Suprapubic skin (tissue), 4 donors: ENCODE measurements at regions not wholly inside any gene's neighbourhood (a gene's known extent, or its start where the extent isn't known, plus 50 kb on each side); places are given as distances from the start of the nearest gene placed in this dataset.

Experiments used
- DNase-seq, 2 donors: peaks; one replicate each; pipeline ENCODE4 v3.0.0-alpha.2; 2019; ENCODE audit warnings: low spot score in 2 of 2
- H3K27ac ChIP-seq: fragments of 200-600 bp; sonication (generic); one replicate; pipeline ENCODE4 v1.5.1; 2019
- H3K27me3 ChIP-seq: fragments of 200-600 bp; sonication (generic); one replicate; pipeline ENCODE4 v1.5.1; 2019
- H3K36me3 ChIP-seq: fragments of 200-600 bp; sonication (generic); one replicate; pipeline ENCODE4 v1.5.1; 2019
- H3K4me1 ChIP-seq: fragments of 200-600 bp; sonication (generic); one replicate; pipeline ENCODE4 v1.5.1; 2019
- H3K4me3 ChIP-seq: fragments of 200-600 bp; sonication (generic); one replicate; pipeline ENCODE4 v1.5.1; 2019; ENCODE audit warnings: mild to moderate bottlenecking
- H3K9me3 ChIP-seq: fragments of 200-600 bp; sonication (generic); one replicate; pipeline ENCODE4 v1.5.1; 2019
- EP300 ChIP-seq: sonication (generic); formaldehyde crosslinking; IDR thresholded peaks from one replicate; pipeline ENCODE4 v1.6.1; 2017; ENCODE audit warnings: antibody characterized with exemption
- POLR2A ChIP-seq, 2 donors: fragments of 450-650 bp; IDR thresholded peaks; one replicate each; pipeline ENCODE4 v1.6.1; 2017; ENCODE audit warnings: antibody characterized with exemption in 2 of 2, mild to moderate bottlenecking in 2 of 2, moderate library complexity in 2 of 2
- POLR2AphosphoS5 ChIP-seq, 3 donors: sonication (generic); formaldehyde crosslinking; IDR thresholded peaks; one replicate each; pipeline ENCODE4 v1.6.1; 2017; ENCODE audit warnings: antibody characterized with exemption in 3 of 3
- WGBS: methylation state at CpG from one replicate; pipeline ENCODE4 v1.1.5; 2018; 5-methylcytosine and 5-hydroxymethylcytosine counted together
- TF ChIP-seq, protein P1 (sequence below), 2 donors: fragments of 200-600 bp in 1 of 2; fragments of 450-650 bp in 1 of 2; sonication (generic) in 1 of 2; IDR thresholded peaks; one replicate each; pipeline ENCODE4 v1.5.1; 2016 to 2019; ENCODE audit warnings: antibody characterized with exemption in 2 of 2, mild to moderate bottlenecking in 1 of 2, moderate library complexity in 1 of 2

DNA sequence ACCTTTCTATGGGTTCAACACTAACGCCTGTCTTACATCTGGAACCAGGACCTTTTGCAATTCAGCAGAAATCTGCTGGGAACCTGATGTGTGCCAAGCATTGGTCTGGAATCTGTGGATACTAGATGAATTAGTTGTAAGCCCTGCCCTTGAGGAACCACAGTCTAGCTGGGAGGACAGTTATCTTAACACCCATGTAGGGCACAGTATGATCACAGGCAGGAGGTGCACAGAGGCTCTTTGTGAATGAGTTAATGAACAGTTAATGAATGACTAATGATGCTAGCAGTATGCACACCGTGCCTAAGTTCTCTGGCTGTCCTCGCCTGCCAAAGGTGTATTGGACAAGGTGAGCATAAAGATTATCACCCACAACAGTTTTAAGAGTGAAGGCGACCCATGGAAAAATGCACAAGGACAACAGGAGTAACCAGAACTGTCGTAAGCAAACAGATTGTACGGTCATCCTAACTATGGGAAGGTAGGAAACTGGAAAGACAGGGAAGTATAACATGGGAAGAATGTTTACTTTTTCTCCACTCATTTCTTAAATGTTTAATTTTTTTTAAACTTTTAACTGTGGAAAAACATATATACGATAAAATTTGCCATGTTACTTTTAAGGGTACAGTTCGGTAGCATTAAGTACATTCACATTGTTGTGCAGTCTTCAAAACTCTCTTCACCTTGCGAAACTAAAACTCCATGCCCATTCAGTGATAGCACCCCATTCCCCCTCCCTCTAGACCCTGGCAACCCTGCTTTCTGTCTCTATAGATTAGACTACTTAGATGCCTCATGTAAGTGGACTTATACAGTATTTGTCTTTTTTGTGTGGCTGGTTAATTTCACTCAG, 139.9 kb downstream of the CXCL12 start:
- TF ChIP-seq, protein P1, sequence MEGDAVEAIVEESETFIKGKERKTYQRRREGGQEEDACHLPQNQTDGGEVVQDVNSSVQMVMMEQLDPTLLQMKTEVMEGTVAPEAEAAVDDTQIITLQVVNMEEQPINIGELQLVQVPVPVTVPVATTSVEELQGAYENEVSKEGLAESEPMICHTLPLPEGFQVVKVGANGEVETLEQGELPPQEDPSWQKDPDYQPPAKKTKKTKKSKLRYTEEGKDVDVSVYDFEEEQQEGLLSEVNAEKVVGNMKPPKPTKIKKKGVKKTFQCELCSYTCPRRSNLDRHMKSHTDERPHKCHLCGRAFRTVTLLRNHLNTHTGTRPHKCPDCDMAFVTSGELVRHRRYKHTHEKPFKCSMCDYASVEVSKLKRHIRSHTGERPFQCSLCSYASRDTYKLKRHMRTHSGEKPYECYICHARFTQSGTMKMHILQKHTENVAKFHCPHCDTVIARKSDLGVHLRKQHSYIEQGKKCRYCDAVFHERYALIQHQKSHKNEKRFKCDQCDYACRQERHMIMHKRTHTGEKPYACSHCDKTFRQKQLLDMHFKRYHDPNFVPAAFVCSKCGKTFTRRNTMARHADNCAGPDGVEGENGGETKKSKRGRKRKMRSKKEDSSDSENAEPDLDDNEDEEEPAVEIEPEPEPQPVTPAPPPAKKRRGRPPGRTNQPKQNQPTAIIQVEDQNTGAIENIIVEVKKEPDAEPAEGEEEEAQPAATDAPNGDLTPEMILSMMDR (IDR thresholded peaks at IDR 0.05) = no peak
- TF ChIP-seq POLR2A (IDR thresholded peaks at IDR 0.05) (no peak), POLR2AphosphoS5 (IDR thresholded peaks at IDR 0.05) (no peak), EP300 (no peak)
- Histone ChIP-seq H3K9me3 (no peaks in the 10 kb centered on the region), H3K27me3 (no peaks in the 10 kb centered on the region), H3K4me3 (no peak overlapping the region), H3K36me3 (no peaks in the 10 kb centered on the region), H3K27ac (no peak overlapping the region), H3K4me1 (no peaks in the 10 kb centered on the region)
- DNase-seq = no peak
- WGBS = 87% methylated on average over 9 of the region's 9 CpGs

DNA sequence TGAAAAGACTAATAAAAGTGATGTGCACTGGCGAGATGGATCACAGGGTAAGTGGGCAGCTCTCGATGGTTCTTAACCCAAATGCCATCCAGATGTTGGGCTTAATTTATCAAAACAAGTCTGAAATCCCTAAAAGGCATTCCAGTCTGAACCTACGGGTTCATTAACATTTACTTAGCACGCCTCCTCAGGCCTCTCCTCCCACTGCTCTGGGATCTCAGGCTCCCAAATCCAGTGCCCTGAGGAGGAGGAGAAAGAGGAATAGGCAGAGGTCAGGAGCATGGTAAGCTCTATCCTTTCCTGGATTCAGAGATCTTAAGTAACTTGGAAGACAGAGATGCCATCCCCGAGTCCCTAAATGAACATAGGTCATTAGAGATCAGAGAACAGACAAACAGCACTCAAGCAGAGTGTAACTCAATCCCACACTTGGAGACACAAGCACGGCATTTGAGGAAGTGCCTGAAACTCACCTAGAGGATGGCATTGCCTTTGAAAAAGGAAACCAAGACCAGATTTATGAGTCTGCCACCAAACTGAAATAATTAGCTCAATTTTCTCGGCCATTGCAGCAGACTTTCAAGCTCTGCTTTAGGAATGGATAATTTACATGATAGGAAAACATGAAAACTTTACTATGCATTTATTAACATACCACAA, 140.9 kb downstream of the CXCL12 start:
- no peak for DNase-seq
- Histone ChIP-seq H3K9me3 (no peaks in the 10 kb centered on the region), H3K27me3 (no peaks in the 10 kb centered on the region), H3K4me1 (no peaks in the 10 kb centered on the region), H3K27ac (no peak overlapping the region), H3K36me3 (no peaks in the 10 kb centered on the region), H3K4me3 (no peak overlapping the region)
- no peak for TF ChIP-seq POLR2A (IDR thresholded peaks at IDR 0.05)
- TF ChIP-seq, protein P1 (IDR thresholded peaks at IDR 0.05) = no peak
- TF ChIP-seq POLR2AphosphoS5 (IDR thresholded peaks at IDR 0.05) = no peak
- TF ChIP-seq EP300 = no peak
- WGBS = 67% methylated on average over 7 of the region's 7 CpGs

DNA sequence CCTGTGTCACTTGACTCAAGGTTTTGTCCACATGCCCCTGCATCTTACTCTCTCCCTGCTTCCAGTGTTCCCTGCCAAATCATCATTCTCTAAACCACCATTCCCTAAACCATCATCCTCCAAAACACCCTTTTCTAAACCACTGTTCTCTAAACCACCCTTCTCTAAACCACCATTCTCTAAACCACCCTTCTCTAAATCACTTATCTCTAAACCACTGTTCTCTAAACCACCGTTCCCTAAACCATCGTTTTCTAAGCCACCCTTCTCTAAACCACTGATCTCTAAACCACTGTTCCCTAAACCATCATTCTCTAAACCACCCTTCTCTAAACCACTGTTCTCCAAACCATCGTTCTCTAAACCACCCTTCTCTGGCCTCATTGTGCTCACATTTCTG, 142.1 kb downstream of the CXCL12 start:
- 68% methylated on average over 3 of the region's 3 CpGs for WGBS
- Histone ChIP-seq H3K4me3 (no peak overlapping the region), H3K4me1 (no peaks in the 10 kb centered on the region)

DNA sequence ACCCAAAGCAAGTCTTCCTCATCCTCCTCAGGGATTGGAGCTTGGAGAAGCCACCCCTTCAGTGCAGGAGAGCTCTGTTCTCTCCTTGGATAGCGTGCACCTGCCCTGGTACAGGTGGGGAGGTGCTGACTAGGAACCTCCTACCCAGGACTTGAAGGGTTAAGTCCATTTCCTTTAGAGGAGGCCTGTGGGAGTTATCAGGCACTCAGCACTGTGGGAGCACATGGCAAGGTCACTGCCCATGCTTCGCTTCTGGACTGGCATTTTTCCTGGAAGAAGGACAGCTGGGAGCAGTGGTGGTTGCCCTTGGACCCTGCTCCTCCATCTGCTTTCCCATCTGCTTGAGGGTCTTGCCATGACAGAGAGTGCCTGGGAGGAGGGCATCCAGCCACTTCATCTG, 142.8 kb downstream of the CXCL12 start:
- H3K27ac ChIP-seq = no peak overlapping the region
- H3K36me3 ChIP-seq = no peaks in the 10 kb centered on the region
- TF ChIP-seq EP300 = no peak
- TF ChIP-seq POLR2AphosphoS5 (IDR thresholded peaks at IDR 0.05) = no peak
- TF ChIP-seq, protein P1 (IDR thresholded peaks at IDR 0.05) = no peak
- TF ChIP-seq POLR2A (IDR thresholded peaks at IDR 0.05) = no peak
- no peak for DNase-seq
- H3K27me3 ChIP-seq = no peaks in the 10 kb centered on the region
- no peak overlapping the region for H3K4me3 ChIP-seq
- no peaks in the 10 kb centered on the region for H3K4me1 ChIP-seq
- H3K9me3 ChIP-seq = no peaks in the 10 kb centered on the region
- 95% methylated on average over 2 of the region's 2 CpGs for WGBS

More for the DNA sequence above, 142.1 kb downstream of the CXCL12 start:
- Histone ChIP-seq H3K36me3 (no peaks in the 10 kb centered on the region), H3K27ac (no peak overlapping the region), H3K27me3 (no peaks in the 10 kb centered on the region), H3K9me3 (no peaks in the 10 kb centered on the region)
- TF ChIP-seq POLR2A (IDR thresholded peaks at IDR 0.05) (no peak), POLR2AphosphoS5 (IDR thresholded peaks at IDR 0.05) (no peak), EP300 (no peak)
- TF ChIP-seq, protein P1 (IDR thresholded peaks at IDR 0.05) = no peak
- no peak for DNase-seq

DNA sequence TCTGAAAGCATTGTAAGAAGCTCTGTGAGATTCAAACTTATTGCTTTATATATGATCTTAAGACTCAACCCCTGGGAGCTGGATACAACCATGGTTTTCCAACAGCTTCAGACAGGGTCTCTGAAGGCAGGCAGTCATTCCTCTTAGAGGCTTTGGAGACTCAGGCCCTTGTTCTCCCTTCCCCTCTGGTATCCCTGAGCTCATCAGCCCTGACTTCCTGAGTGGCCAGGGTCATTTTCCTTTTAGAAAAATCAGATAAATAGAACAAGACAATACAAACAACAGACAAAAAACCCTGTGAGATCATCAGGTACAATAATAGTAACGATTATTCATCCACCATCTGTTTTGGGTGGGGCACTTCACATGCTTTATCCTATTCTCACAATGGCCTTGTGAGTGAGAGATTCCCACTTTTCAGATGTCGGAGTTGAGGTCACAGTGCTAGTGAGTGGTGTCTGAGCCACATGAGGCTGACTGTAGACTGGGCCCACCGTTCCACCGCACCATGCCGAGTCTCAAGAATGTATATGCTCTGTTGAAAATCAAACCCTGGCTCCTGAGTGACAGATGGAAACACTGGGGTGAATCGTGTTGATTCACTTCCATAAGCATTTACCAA, 144.2 kb downstream of the CXCL12 start:
- Histone ChIP-seq H3K36me3 (no peaks in the 10 kb centered on the region), H3K9me3 (no peaks in the 10 kb centered on the region), H3K4me1 (no peaks in the 10 kb centered on the region), H3K27ac (no peak overlapping the region), H3K27me3 (no peaks in the 10 kb centered on the region), H3K4me3 (no peak overlapping the region)
- DNase-seq = no peak
- no peak for TF ChIP-seq EP300
- no peak for TF ChIP-seq POLR2AphosphoS5 (IDR thresholded peaks at IDR 0.05)
- TF ChIP-seq, protein P1 (IDR thresholded peaks at IDR 0.05) = no peak
- TF ChIP-seq POLR2A (IDR thresholded peaks at IDR 0.05) = no peak
- 70% methylated on average over 6 of the region's 6 CpGs for WGBS
